Endothelial cell of umbilical vein (primary cell): ENCODE measurements at regions not wholly inside any gene's neighbourhood (a gene's known extent, or its start where the extent isn't known, plus 50 kb on each side); places are given as distances from the start of the nearest gene placed in this dataset.

Experiments
- BruUV-seq: library from RNA; stranded (reverse); fragments of 400-500 nt; replicated peaks from 2 replicates; lab custom pipeline; 2021; lab: Mats Ljungman, UMichigan
- CTCF ChIA-PET: fragments of 300-600, 350-600 bp; sonication (Branson Sonifier 250); formaldehyde crosslinking; loops from one replicate; lab custom pipeline; 2021; ENCODE audit warnings: antibody characterized with exemption, inconsistent platforms; lab: Charles Lee
- POLR2A ChIA-PET: fragments of 300-600, 350-600 bp; sonication (Branson Sonifier 250); formaldehyde crosslinking; loops from one replicate; lab custom pipeline; 2021; ENCODE audit warnings: antibody characterized with exemption, inconsistent platforms; lab: Charles Lee
- DNase-seq: peaks from one replicate; pipeline ENCODE4 v3.0.0-alpha.2; 2011; ENCODE audit warnings: low read depth, low spot score
- FAIRE-seq: peaks from 2 replicates; lab custom pipeline; 2011; peaks lifted over from hg19 to GRCh38; lab: Jason Lieb, UNC
- H2AFZ ChIP-seq: 2 replicates; pipeline ENCODE4 v1.6.0; 2012; ENCODE audit warnings: low read depth, low read length, control low read depth, inconsistent platforms
- H3K27ac ChIP-seq: 2 replicates; pipeline ENCODE4 v1.5.1; 2011; ENCODE audit warnings: low read depth, mild to moderate bottlenecking, control low read depth, low read length, moderate library complexity; ENCODE audit not compliant: insufficient read depth
- H3K27me3 ChIP-seq, 2 experiments: 2 replicates each; pipeline versions ENCODE4 v1.6.0 to v1.6.1; 2011; ENCODE audit warnings: low read length in 2 of 2, mixed read lengths in 1 of 2; ENCODE audit not compliant: control insufficient read depth in 2 of 2, insufficient read depth in 2 of 2
- H3K36me3 ChIP-seq, 2 experiments: 2 replicates in 1 of 2; 3 replicates in 1 of 2; pipeline ENCODE4 v1.5.1; 2011; ENCODE audit warnings: low read length in 2 of 2, mild to moderate bottlenecking in 1 of 2, moderate library complexity in 1 of 2; ENCODE audit not compliant: control insufficient read depth in 2 of 2, insufficient read depth in 2 of 2; ENCODE audit errors: extremely low read depth in 1 of 2
- H3K4me1 ChIP-seq: 3 replicates; pipeline ENCODE4 v1.5.1; 2011; ENCODE audit warnings: mild to moderate bottlenecking, low read length; ENCODE audit not compliant: control insufficient read depth, insufficient read depth; ENCODE audit errors: extremely low read depth
- H3K4me2 ChIP-seq: 2 replicates; pipeline ENCODE4 v1.6.1; 2011; ENCODE audit warnings: low read length, control low read depth, mixed read lengths; ENCODE audit not compliant: insufficient read depth
- H3K4me3 ChIP-seq, 3 experiments: fragments of 200-600 bp in 1 of 3; sonication (generic), shearing (Covaris generic) in 1 of 3; replicated peaks in 1 of 3; 2 replicates each; pipeline ENCODE4 v1.5.1; 2011 to 2016; ENCODE audit warnings: control low read depth in 3 of 3, low read length in 3 of 3, mild to moderate bottlenecking in 2 of 3, inconsistent platforms in 1 of 3, low read depth in 1 of 3, moderate library complexity in 1 of 3; ENCODE audit not compliant: insufficient read depth in 1 of 3
- H3K79me2 ChIP-seq: 2 replicates; pipeline ENCODE4 v1.6.0; 2012; ENCODE audit warnings: low read length, inconsistent platforms; ENCODE audit not compliant: control insufficient read depth, insufficient read depth
- H3K9ac ChIP-seq: replicated peaks from 2 replicates; pipeline ENCODE3; 2011; ENCODE audit warnings: low read length, control low read depth; ENCODE audit not compliant: insufficient read depth; ENCODE audit errors: extremely low read depth
- H3K9me1 ChIP-seq: replicated peaks from 3 replicates; pipeline ENCODE4 v1.6.0; 2011; ENCODE audit warnings: mild to moderate bottlenecking, low read length; ENCODE audit not compliant: control insufficient read depth, insufficient read depth; ENCODE audit errors: extremely low read depth
- H3K9me3 ChIP-seq: replicated peaks from 2 replicates; pipeline ENCODE4 v1.5.1; 2012; ENCODE audit warnings: low read length, inconsistent platforms; ENCODE audit not compliant: control insufficient read depth, insufficient read depth
- H4K20me1 ChIP-seq: replicated peaks from 2 replicates; pipeline ENCODE3; 2011; ENCODE audit warnings: mild to moderate bottlenecking, low read length; ENCODE audit not compliant: control insufficient read depth, insufficient read depth; ENCODE audit errors: extremely low read depth
- EZH2 ChIP-seq: IDR thresholded peaks from 2 replicates; pipeline ENCODE4 v1.6.1; 2012; ENCODE audit warnings: borderline replicate concordance, low read depth, mild to moderate bottlenecking, moderate library complexity, low read length, inconsistent platforms; ENCODE audit not compliant: severe bottlenecking
- JUN ChIP-seq: IDR thresholded peaks from 2 replicates; pipeline ENCODE4 v1.6.1; 2011; ENCODE audit warnings: borderline replicate concordance, low read depth; ENCODE audit not compliant: insufficient read length, insufficient read depth
- MAX ChIP-seq: IDR thresholded peaks from 2 replicates; pipeline ENCODE4 v1.6.1; 2011; ENCODE audit not compliant: insufficient read depth, insufficient read length
- MYC ChIP-seq: IDR thresholded peaks from one replicate; pipeline ENCODE4 v1.6.1; 2011; ENCODE audit warnings: mild to moderate bottlenecking, low read depth, low read length
- POLR2A ChIP-seq: IDR thresholded peaks from 2 replicates; pipeline ENCODE4 v1.6.1; 2012; ENCODE audit warnings: low read depth, mild to moderate bottlenecking, control low read depth, low read length
- POLR2AphosphoS5 ChIP-seq: IDR thresholded peaks from 2 replicates; pipeline ENCODE4 v1.6.1; 2012; ENCODE audit warnings: low read depth, mild to moderate bottlenecking, control low read depth, low read length, moderate library complexity; ENCODE audit not compliant: insufficient read depth
- dilution Hi-C: fragments of 300-500 bp; cut with MboI; formaldehyde crosslinking; loops from one replicate; pipeline ENCODE4 v1.15.0; 2019; ENCODE audit warnings: low sequenced_read_pairs; ENCODE audit not compliant: extremely low pct_ligation_motif_present
- intact Hi-C: fragments of 100-400 bp; cut with micrococcal nuclease; formaldehyde crosslinking; loops from one replicate; pipeline ENCODE4 v1.10.0; 2022

GRCh38 chr14:61188196-61188595 is 92.9 kb downstream of the TMEM30B start:
- no peaks in the 10 kb centered on the region for H3K27me3 ChIP-seq
- peak overlapping the region; percentile 41 for H3K9ac ChIP-seq
- peaks cover 49% of the 10 kb centered on the region for H3K4me1 ChIP-seq
- peak overlapping the region in 1 of 3 experiments; percentile 9 for H3K4me3 ChIP-seq
- CTCF ChIA-PET: interaction anchor here (0.9 to 2.9 kb wide), 5 partner anchors 11 to 531 kb away, joined by 4 to 34 read pairs (median 4); no protein-coding TSS in a partner anchor
- no peaks in the 10 kb centered on the region for H3K79me2 ChIP-seq
- intact Hi-C loops: loop anchor here (2.0 to 5.0 kb wide), 4 partner anchors 65 to 531 kb away; partner anchors contain the start of genes SLC38A6 and TRMT5
- no TSS peak for BruUV-seq
- no peaks in the 10 kb centered on the region for H3K9me3 ChIP-seq
- dilution Hi-C loops: no loop called here
- FAIRE-seq (no peak), DNase-seq (peak; percentile 21)
- H3K4me2 ChIP-seq: peak overlapping the region; percentile 74
- POLR2A ChIA-PET: interaction anchor here (1.1 to 1.5 kb wide), 2 partner anchors 62 to 207 kb away, joined by 4 read pairs; partner anchors contain the start of genes SLC38A6 and TRMT5
- peak overlapping the region; percentile 72 for H2AFZ ChIP-seq
- H3K9me1 ChIP-seq: no peaks in the 10 kb centered on the region
- H4K20me1 ChIP-seq: no peaks in the 10 kb centered on the region
- H3K36me3 ChIP-seq: no peaks in the 10 kb centered on the region
- H3K27ac ChIP-seq: peak overlapping the region; percentile 44
- TF ChIP-seq MYC (no peak), MAX (no peak), JUN (no peak), EZH2 (no peak), POLR2AphosphoS5 (no peak)

GRCh38 chr14:61187196-61187905 is 93.8 kb downstream of the TMEM30B start:
- Histone ChIP-seq H3K9ac (no peak overlapping the region), H3K4me1 (peaks cover 58% of the 10 kb centered on the region), H3K9me3 (no peaks in the 10 kb centered on the region), H3K79me2 (no peaks in the 10 kb centered on the region), H3K9me1 (no peaks in the 10 kb centered on the region), H2AFZ (peak overlapping the region; percentile 58), H3K4me2 (peak overlapping the region; percentile 74), H3K27me3 (no peaks in the 10 kb centered on the region), H3K36me3 (no peaks in the 10 kb centered on the region), H3K4me3 (no peak overlapping the region), H4K20me1 (no peaks in the 10 kb centered on the region), H3K27ac (peak overlapping the region; percentile 44)
- dilution Hi-C loops (no loop called here), intact Hi-C loops (loop anchor here (5.0 kb wide), 1 partner anchor 450 kb away; no protein-coding TSS in a partner anchor)
- ChIA-PET CTCF (interaction anchor here (0.9 to 2.9 kb wide), 6 partner anchors 9 to 530 kb away, joined by 3 to 34 read pairs (median 6); partner anchors contain the start of genes SLC38A6 and TRMT5), POLR2A (interaction anchor here (1.1 to 1.5 kb wide), 3 partner anchors 61 to 207 kb away, joined by 4 to 5 read pairs (median 4); partner anchors contain the start of genes SLC38A6 and TRMT5)
- no TSS peak for BruUV-seq
- FAIRE-seq (peak; percentile 77), DNase-seq (peak; percentile 39)
- TF ChIP-seq POLR2A (no peak), POLR2AphosphoS5 (no peak), MYC (no peak), EZH2 (no peak)
